ENCODE measurements at regions not wholly inside any gene's neighbourhood (a gene's known extent, or its start where the extent isn't known, plus 50 kb on each side); places are given as distances from the start of the nearest gene placed in this dataset.

- no peak for DNase-seq
Measured at GRCh38 chr12:125440399-125440798, 375.2 kb downstream of the AACS start.

- DNase-seq = no peak
Measured at GRCh38 chr12:125443341-125443740, 378.1 kb downstream of the AACS start.

GRCh38 chr12:125451408-125451807 is 386.2 kb downstream of the AACS start:
- no peak for DNase-seq

GRCh38 chr12:125453751-125454150 is 388.5 kb downstream of the AACS start:
- DNase-seq = no peak

- DNase-seq = no peak
Measured at GRCh38 chr12:125454291-125454690, 389.1 kb downstream of the AACS start.

- no peak for DNase-seq
Measured at GRCh38 chr12:125454786-125455480, 389.7 kb downstream of the AACS start.

- DNase-seq = no peak
Measured at GRCh38 chr12:125455556-125455955, 390.3 kb downstream of the AACS start.

GRCh38 chr12:125458552-125459268 is 393.5 kb downstream of the AACS start:
- DNase-seq = no peak

GRCh38 chr12:125461831-125462230 is 396.6 kb downstream of the AACS start:
- no peak for DNase-seq

GRCh38 chr12:125463386-125463785 is 398.2 kb downstream of the AACS start:
- no peak for DNase-seq

GRCh38 chr12:125467363-125467762 is 402.1 kb downstream of the AACS start:
- DNase-seq = no peak

GRCh38 chr12:125469683-125470082 is 404.4 kb downstream of the AACS start:
- DNase-seq = no peak

- no peak for DNase-seq
Measured at GRCh38 chr12:125470838-125471783, 405.9 kb downstream of the AACS start.

GRCh38 chr12:125473501-125473900 is 408.3 kb downstream of the AACS start:
- no peak for DNase-seq

GRCh38 chr12:125487336-125487735 is 422.1 kb downstream of the AACS start:
- DNase-seq = no peak

- no peak for DNase-seq
Measured at GRCh38 chr12:125491553-125491952, 426.3 kb downstream of the AACS start.

GRCh38 chr12:125492354-125493270 is 427.4 kb downstream of the AACS start:
- DNase-seq = no peak

- DNase-seq = no peak
Measured at GRCh38 chr12:125493704-125494308, 428.6 kb downstream of the AACS start.

- DNase-seq = no peak
Measured at GRCh38 chr12:125503128-125503527, 437.9 kb downstream of the AACS start.

GRCh38 chr12:125509195-125509594 is 444.0 kb downstream of the AACS start:
- no peak for DNase-seq

GRCh38 chr12:125512541-125513298 is 447.5 kb downstream of the AACS start:
- DNase-seq = no peak

Measured in stimulated activated CD4-positive, alpha-beta T cell treated with anti-CD3 and anti-CD28 coated beads, Interleukin-2, amount 100 ng/mL, for 24 hours (primary cell).